ENCODE measurements at regions not wholly inside any gene's neighbourhood (a gene's known extent, or its start where the extent isn't known, plus 50 kb on each side); places are given as distances from the start of the nearest gene placed in this dataset.

- no peak for DNase-seq
Observed at GRCh38 chr3:110789315-110789714, 282.3 kb upstream of the NECTIN3 start.

- no peak for DNase-seq
Observed at GRCh38 chr3:110790631-110791030, 281.0 kb upstream of the NECTIN3 start.

- no peak for DNase-seq
Observed at GRCh38 chr3:110791995-110792686, 279.5 kb upstream of the NECTIN3 start.

GRCh38 chr3:110793611-110794010 lies 278.0 kb upstream of the NECTIN3 start:
- no peak for DNase-seq

- no peak for DNase-seq
Observed at GRCh38 chr3:110795163-110795562, 276.5 kb upstream of the NECTIN3 start.

GRCh38 chr3:110799271-110799670 lies 272.3 kb upstream of the NECTIN3 start:
- DNase-seq = no peak

- DNase-seq = no peak
Observed at GRCh38 chr3:110804856-110805255, 266.8 kb upstream of the NECTIN3 start.

GRCh38 chr3:110806924-110807323 lies 264.7 kb upstream of the NECTIN3 start:
- no peak for DNase-seq

- no peak for DNase-seq
Observed at GRCh38 chr3:110808630-110809029, 263.0 kb upstream of the NECTIN3 start.

- DNase-seq = no peak
Observed at GRCh38 chr3:110810356-110810755, 261.3 kb upstream of the NECTIN3 start.

GRCh38 chr3:110811050-110811449 lies 260.6 kb upstream of the NECTIN3 start:
- DNase-seq = no peak

- no peak for DNase-seq
Observed at GRCh38 chr3:110813541-110813940, 258.1 kb upstream of the NECTIN3 start.

GRCh38 chr3:110814170-110815007 lies 257.2 kb upstream of the NECTIN3 start:
- DNase-seq = no peak

- DNase-seq = no peak
Observed at GRCh38 chr3:110815008-110815583, 256.5 kb upstream of the NECTIN3 start.

GRCh38 chr3:110816008-110816407 lies 255.6 kb upstream of the NECTIN3 start:
- no peak for DNase-seq

GRCh38 chr3:110821586-110821985 lies 250.0 kb upstream of the NECTIN3 start:
- DNase-seq = no peak

- DNase-seq = no peak
Observed at GRCh38 chr3:110822971-110823370, 248.6 kb upstream of the NECTIN3 start.

- no peak for DNase-seq
Observed at GRCh38 chr3:110846971-110847370, 224.6 kb upstream of the NECTIN3 start.

- no peak for DNase-seq
Observed at GRCh38 chr3:110849064-110849463, 222.6 kb upstream of the NECTIN3 start.

GRCh38 chr3:110851736-110852135 lies 219.9 kb upstream of the NECTIN3 start:
- DNase-seq = no peak

- no peak for DNase-seq
Observed at GRCh38 chr3:110855207-110855606, 216.4 kb upstream of the NECTIN3 start.

GRCh38 chr3:110856916-110857315 lies 214.7 kb upstream of the NECTIN3 start:
- no peak for DNase-seq

GRCh38 chr3:110858549-110858948 lies 213.1 kb upstream of the NECTIN3 start:
- DNase-seq = no peak

- peak; percentile 43 for DNase-seq
Observed at GRCh38 chr3:110859336-110859735, 212.3 kb upstream of the NECTIN3 start.

All from NCI-H1436 treated with DMSO at 0.1 percent for 48 hours (cell line).